ENCODE measurements at regions not wholly inside any gene's neighbourhood (a gene's known extent, or its start where the extent isn't known, plus 50 kb on each side); places are given as distances from the start of the nearest gene placed in this dataset.

GRCh38 chr10:78481842-78482241 lies 448.2 kb downstream of the RPS24 start:
- no peak for DNase-seq (ENCODE audit: low read depth)

GRCh38 chr10:78483641-78484040 lies 450.0 kb downstream of the RPS24 start:
- no peak for DNase-seq (ENCODE audit: low read depth)

GRCh38 chr10:78489034-78489433 lies 455.4 kb downstream of the RPS24 start:
- no peak for DNase-seq (ENCODE audit: low read depth)

GRCh38 chr10:78491812-78492211 lies 458.1 kb downstream of the RPS24 start:
- no peak for DNase-seq (ENCODE audit: low read depth)

- no peak for DNase-seq (ENCODE audit: low read depth)
These were observed 458.8 kb downstream of the RPS24 start for GRCh38 chr10:78492424-78492823.

- no peak for DNase-seq (ENCODE audit: low read depth)
These were observed 460.5 kb downstream of the RPS24 start for GRCh38 chr10:78494179-78494578.

- DNase-seq (ENCODE audit: low read depth) = no peak
These were observed 468.7 kb downstream of the RPS24 start for GRCh38 chr10:78502210-78502936.

- no peak for DNase-seq (ENCODE audit: low read depth)
These were observed 470.5 kb downstream of the RPS24 start for GRCh38 chr10:78504181-78504580.

GRCh38 chr10:78505657-78506056 lies 472.0 kb downstream of the RPS24 start:
- no peak for DNase-seq (ENCODE audit: low read depth)

GRCh38 chr10:78506614-78507013 lies 473.0 kb downstream of the RPS24 start:
- no peak for DNase-seq (ENCODE audit: low read depth)

GRCh38 chr10:78507510-78508160 lies 474.0 kb downstream of the RPS24 start:
- DNase-seq (ENCODE audit: low read depth) = no peak

GRCh38 chr10:78508955-78509748 lies 475.5 kb downstream of the RPS24 start:
- no peak for DNase-seq (ENCODE audit: low read depth)

- DNase-seq (ENCODE audit: low read depth) = no peak
These were observed 477.1 kb downstream of the RPS24 start for GRCh38 chr10:78510566-78511323.

GRCh38 chr10:78511324-78512204 lies 477.9 kb downstream of the RPS24 start:
- DNase-seq (ENCODE audit: low read depth) = no peak

- DNase-seq (ENCODE audit: low read depth) = no peak
These were observed 478.5 kb downstream of the RPS24 start for GRCh38 chr10:78512205-78512550.

- no peak for DNase-seq (ENCODE audit: low read depth)
These were observed 479.7 kb downstream of the RPS24 start for GRCh38 chr10:78513330-78513729.

GRCh38 chr10:78513986-78514385 lies 480.3 kb downstream of the RPS24 start:
- no peak for DNase-seq (ENCODE audit: low read depth)

GRCh38 chr10:78514459-78514858 lies 480.8 kb downstream of the RPS24 start:
- no peak for DNase-seq (ENCODE audit: low read depth)

GRCh38 chr10:78515038-78515872 lies 481.6 kb downstream of the RPS24 start:
- no peak for DNase-seq (ENCODE audit: low read depth)

- DNase-seq (ENCODE audit: low read depth) = no peak
These were observed 482.1 kb downstream of the RPS24 start for GRCh38 chr10:78515873-78516153.

- no peak for DNase-seq (ENCODE audit: low read depth)
These were observed 482.6 kb downstream of the RPS24 start for GRCh38 chr10:78516236-78516635.

Measured in activated T-cell treated with anti-CD3 and anti-CD28 coated beads for 24 hours (primary cell).